ENCODE measurements at regions not wholly inside any gene's neighbourhood (a gene's known extent, or its start where the extent isn't known, plus 50 kb on each side); places are given as distances from the start of the nearest gene placed in this dataset.

DNA sequence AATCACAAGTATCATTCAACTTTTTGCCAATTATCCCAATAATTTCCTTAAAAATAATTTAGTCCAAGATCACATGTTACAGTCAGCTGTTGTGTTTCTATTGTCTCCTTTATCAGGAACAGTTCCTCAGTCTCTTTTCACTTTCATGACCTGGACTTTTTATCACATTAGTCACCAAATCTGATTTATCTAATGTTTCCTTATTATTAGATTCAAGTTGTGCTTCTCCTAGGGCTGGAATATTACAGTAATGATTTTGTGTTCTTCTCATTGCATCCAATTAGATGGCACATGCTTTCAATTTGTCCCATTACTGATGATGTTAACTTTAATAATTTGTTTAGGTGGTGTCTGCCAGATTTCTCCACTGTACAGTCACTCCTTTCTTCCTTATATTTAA lies 66.3 kb upstream of the DCBLD2 start:
- TF ChIP-seq, protein P1, sequence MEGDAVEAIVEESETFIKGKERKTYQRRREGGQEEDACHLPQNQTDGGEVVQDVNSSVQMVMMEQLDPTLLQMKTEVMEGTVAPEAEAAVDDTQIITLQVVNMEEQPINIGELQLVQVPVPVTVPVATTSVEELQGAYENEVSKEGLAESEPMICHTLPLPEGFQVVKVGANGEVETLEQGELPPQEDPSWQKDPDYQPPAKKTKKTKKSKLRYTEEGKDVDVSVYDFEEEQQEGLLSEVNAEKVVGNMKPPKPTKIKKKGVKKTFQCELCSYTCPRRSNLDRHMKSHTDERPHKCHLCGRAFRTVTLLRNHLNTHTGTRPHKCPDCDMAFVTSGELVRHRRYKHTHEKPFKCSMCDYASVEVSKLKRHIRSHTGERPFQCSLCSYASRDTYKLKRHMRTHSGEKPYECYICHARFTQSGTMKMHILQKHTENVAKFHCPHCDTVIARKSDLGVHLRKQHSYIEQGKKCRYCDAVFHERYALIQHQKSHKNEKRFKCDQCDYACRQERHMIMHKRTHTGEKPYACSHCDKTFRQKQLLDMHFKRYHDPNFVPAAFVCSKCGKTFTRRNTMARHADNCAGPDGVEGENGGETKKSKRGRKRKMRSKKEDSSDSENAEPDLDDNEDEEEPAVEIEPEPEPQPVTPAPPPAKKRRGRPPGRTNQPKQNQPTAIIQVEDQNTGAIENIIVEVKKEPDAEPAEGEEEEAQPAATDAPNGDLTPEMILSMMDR (IDR thresholded peaks at IDR 0.05) = no peak
- TF ChIP-seq POLR2AphosphoS5 (IDR thresholded peaks at IDR 0.05) = no peak
